Transverse colon (tissue), 4 donors: ENCODE measurements at regions not wholly inside any gene's neighbourhood (a gene's known extent, or its start where the extent isn't known, plus 50 kb on each side); places are given as distances from the start of the nearest gene placed in this dataset.

Experiments
- DNase-seq: peaks from one replicate; pipeline ENCODE4 v3.0.0-alpha.2; 2019
- H3K27ac ChIP-seq, 4 donors: fragments of 200-600 bp; sonication (generic); 2 replicates each; pipeline ENCODE4 v1.5.1; 2016 to 2018; ENCODE audit warnings: inconsistent platforms in 4 of 4
- H3K27me3 ChIP-seq: fragments of 200-600 bp; sonication (generic); 2 replicates; pipeline ENCODE4 v1.5.1; 2017; ENCODE audit warnings: inconsistent platforms
- H3K36me3 ChIP-seq, 4 donors: fragments of 200-600 bp; sonication (generic); 2 replicates each; pipeline ENCODE4 v1.5.1; 2017 to 2019; ENCODE audit warnings: inconsistent platforms in 4 of 4
- H3K4me1 ChIP-seq, 4 donors: fragments of 200-600 bp; sonication (generic); 2 replicates each; pipeline ENCODE4 v1.5.1; 2017 to 2020; ENCODE audit warnings: inconsistent platforms in 4 of 4
- H3K4me3 ChIP-seq, 4 donors: fragments of 200-600 bp; sonication (generic); 1 replicate in 1 of 4; 2 replicates in 3 of 4; pipeline versions ENCODE4 v1.5.1 to v1.6.1; 2017 to 2019; ENCODE audit warnings: inconsistent platforms in 4 of 4
- H3K9me3 ChIP-seq, 2 donors: fragments of 200-600 bp; sonication (generic); 2 replicates each; pipeline ENCODE4 v1.5.1; 2017 to 2019; ENCODE audit warnings: inconsistent platforms in 2 of 2
- CTCF ChIP-seq, 5 experiments: fragments of 200-600 bp in 3 of 5; fragments of 450-650 bp in 2 of 5; sonication (generic) in 3 of 5; IDR thresholded peaks; 1 replicate in 2 of 5; 2 replicates in 3 of 5; pipeline ENCODE4 v1.5.1; 2016 to 2017; ENCODE audit warnings: antibody characterized with exemption in 5 of 5, inconsistent platforms in 3 of 5, mild to moderate bottlenecking in 2 of 5, moderate library complexity in 1 of 5
- EP300 ChIP-seq: sonication (generic); formaldehyde crosslinking; IDR thresholded peaks from one replicate; pipeline ENCODE4 v1.6.1; 2017; ENCODE audit warnings: antibody characterized with exemption, low read depth
- POLR2A ChIP-seq: fragments of 450-650 bp; IDR thresholded peaks from one replicate; pipeline ENCODE4 v1.6.1; 2016; ENCODE audit warnings: antibody characterized with exemption, mild to moderate bottlenecking, moderate library complexity
- POLR2AphosphoS5 ChIP-seq, 3 donors: sonication (generic); formaldehyde crosslinking; IDR thresholded peaks; one replicate each; pipeline ENCODE4 v1.6.1; 2016; ENCODE audit warnings: antibody characterized with exemption in 3 of 3
- WGBS, 2 donors: methylation state at CpG; one replicate each; pipeline ENCODE4 v1.1.5; 2018; ENCODE audit warnings: low coverage in 1 of 2; 5-methylcytosine and 5-hydroxymethylcytosine counted together
- in situ Hi-C, 4 donors: fragments of 200-750 bp; cut with MboI; loops; one replicate each; pipeline versions ENCODE4 v1.15.0 to v1.15.1; 2017; ENCODE audit warnings: low sequenced_read_pairs in 3 of 4, low pct_ligation_motif_present in 1 of 4, low pct_unique_long_range_greater_than_20kb in 1 of 4
- intact Hi-C: fragments of 100-400 bp; cut with DNase I; formaldehyde crosslinking; loops from one replicate; pipeline ENCODE4 v1.15.1; 2023; ENCODE audit warnings: low total_unique reads

- in situ Hi-C loops: no loop called here
- intact Hi-C loops: no loop called here
- TF ChIP-seq CTCF (IDR thresholded peaks at IDR 0.05): no peak
- TF ChIP-seq POLR2AphosphoS5 (IDR thresholded peaks at IDR 0.05): no peak
- no peak for TF ChIP-seq POLR2A
- TF ChIP-seq EP300: no peak
- Histone ChIP-seq H3K9me3 (no peaks in the 10 kb centered on the region), H3K4me3 (no peak overlapping the region), H3K27me3 (no peaks in the 10 kb centered on the region), H3K27ac (no peak overlapping the region), H3K4me1 (no peaks in the 10 kb centered on the region), H3K36me3 (no peaks in the 10 kb centered on the region)
- no peak for DNase-seq
Observed at GRCh38 chr3:165716592-165716991, 120.6 kb downstream of the BCHE start.

GRCh38 chr3:165713479-165713878 is 123.7 kb downstream of the BCHE start:
- H3K27me3 ChIP-seq: no peaks in the 10 kb centered on the region
- TF ChIP-seq EP300 (no peak), CTCF (IDR thresholded peaks at IDR 0.05) (no peak), POLR2A (no peak), POLR2AphosphoS5 (IDR thresholded peaks at IDR 0.05) (no peak)
- H3K27ac ChIP-seq: no peak overlapping the region
- H3K9me3 ChIP-seq: no peaks in the 10 kb centered on the region
- H3K36me3 ChIP-seq: no peaks in the 10 kb centered on the region
- WGBS, 2 donors: 92 to 100% methylated on average over 2 to 7 of the region's 7 CpGs
- no peak for DNase-seq
- intact Hi-C loops: no loop called here
- in situ Hi-C loops: no loop called here
- no peak overlapping the region for H3K4me3 ChIP-seq
- H3K4me1 ChIP-seq: no peaks in the 10 kb centered on the region

DNA sequence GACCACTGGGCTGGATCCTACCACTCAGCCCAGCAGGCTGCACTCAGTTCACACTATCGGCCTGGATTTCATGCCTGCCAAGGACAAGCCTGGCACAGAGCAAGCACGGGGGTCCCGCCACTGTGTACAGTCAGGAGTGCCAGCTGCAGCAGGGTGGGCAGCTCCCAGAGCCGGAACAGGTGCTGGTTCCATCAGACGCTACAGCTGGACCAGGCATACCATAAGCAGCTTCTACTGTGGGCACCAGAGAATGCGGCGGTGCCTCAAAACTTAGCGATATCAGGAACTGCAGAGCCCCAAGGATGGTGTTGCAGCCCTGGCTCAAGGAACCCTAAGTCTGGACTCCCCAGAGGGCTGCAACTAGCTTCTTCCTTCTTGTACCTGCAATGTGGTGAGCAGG is 124.8 kb downstream of the BCHE start:
- Histone ChIP-seq H3K36me3 (no peaks in the 10 kb centered on the region), H3K4me3 (no peak overlapping the region), H3K4me1 (no peaks in the 10 kb centered on the region), H3K27ac (no peak overlapping the region), H3K27me3 (no peaks in the 10 kb centered on the region), H3K9me3 (no peaks in the 10 kb centered on the region)
- in situ Hi-C loops: no loop called here
- intact Hi-C loops: no loop called here
- WGBS, 2 donors: 87% methylated on average over 8 of the region's 8 CpGs; no CpG with 5 or more reads in 1 of the 2 donors
- DNase-seq: no peak
- TF ChIP-seq CTCF (IDR thresholded peaks at IDR 0.05) (no peak), POLR2AphosphoS5 (IDR thresholded peaks at IDR 0.05) (no peak), POLR2A (no peak)

- in situ Hi-C loops: no loop called here
- H3K27me3 ChIP-seq: no peaks in the 10 kb centered on the region
- H3K4me3 ChIP-seq: no peak overlapping the region
- H3K9me3 ChIP-seq: no peaks in the 10 kb centered on the region
- TF ChIP-seq EP300 (no peak), POLR2AphosphoS5 (IDR thresholded peaks at IDR 0.05) (no peak), POLR2A (no peak), CTCF (IDR thresholded peaks at IDR 0.05) (no peak)
- no peaks in the 10 kb centered on the region for H3K36me3 ChIP-seq
- intact Hi-C loops: no loop called here
- no peaks in the 10 kb centered on the region for H3K4me1 ChIP-seq
- WGBS, 2 donors: 66 to 87% methylated on average over 2 of the region's 2 CpGs
- no peak for DNase-seq
- no peak overlapping the region for H3K27ac ChIP-seq
Observed at GRCh38 chr3:165697910-165698309, 139.3 kb downstream of the BCHE start.
